Activated B cell treated with CpG ODN at 0.5 μM for 24 hours (primary cell): ENCODE measurements at regions not wholly inside any gene's neighbourhood (a gene's known extent, or its start where the extent isn't known, plus 50 kb on each side); places are given as distances from the start of the nearest gene placed in this dataset.

ENCODE experiments used
- ATAC-seq: fragments of 200-7000 bp; cut with Tn5 transposase; one replicate; pipeline ENCODE4 v1.10.0; 2021; ENCODE audit warnings: low read depth, mild to moderate bottlenecking, moderate library complexity
- CTCF ChIA-PET: fragments of 350-600 bp; sonication (Branson Sonifier 250); formaldehyde crosslinking; loops from one replicate; lab custom pipeline; 2021; ENCODE audit warnings: antibody characterized with exemption; lab: Charles Lee
- POLR2A ChIA-PET: fragments of 350-600 bp; sonication (Branson Sonifier 250); formaldehyde crosslinking; loops from one replicate; lab custom pipeline; 2021; ENCODE audit warnings: antibody characterized with exemption; lab: Charles Lee
- DNase-seq: peaks from one replicate; pipeline ENCODE4 v3.0.0; 2022
- H3K27ac Mint-ChIP-seq: one replicate; pipeline ENCODE4 v1.8.0; 2020; ENCODE audit warnings: mixed read lengths
- H3K27me3 Mint-ChIP-seq: one replicate; pipeline ENCODE4 v1.8.0; 2021; ENCODE audit warnings: mixed read lengths
- H3K36me3 Mint-ChIP-seq: one replicate; pipeline ENCODE4 v1.8.0; 2021; ENCODE audit warnings: low read depth, mixed read lengths
- H3K4me1 Mint-ChIP-seq: one replicate; pipeline ENCODE4 v1.8.0; 2021; ENCODE audit warnings: mixed read lengths
- H3K4me3 Mint-ChIP-seq: one replicate; pipeline ENCODE4 v1.8.0; 2020; ENCODE audit warnings: mild to moderate bottlenecking, mixed read lengths
- H3K9me3 Mint-ChIP-seq: one replicate; pipeline ENCODE4 v1.8.0; 2020; ENCODE audit warnings: mixed read lengths
- CTCF ChIP-seq: fragments of 200-600 bp; IDR thresholded peaks from one replicate; pipeline ENCODE4 v1.8.0; 2022; ENCODE audit warnings: antibody characterized with exemption, mild to moderate bottlenecking
- intact Hi-C: fragments of 100-400 bp; cut with micrococcal nuclease; formaldehyde crosslinking; loops from one replicate; pipeline ENCODE4 v1.15.1; 2024

GRCh38 chr15:37574985-37575384, 359.5 kb upstream of the TMCO5A start:
- no peak overlapping the region for H3K4me3 Mint-ChIP-seq
- DNase-seq (no peak), ATAC-seq (no peak)
- intact Hi-C loops: no loop called here
- H3K4me1 Mint-ChIP-seq: no peaks in the 10 kb centered on the region
- ChIA-PET POLR2A (no interaction called here), CTCF (no interaction called here)
- no peaks in the 10 kb centered on the region for H3K36me3 Mint-ChIP-seq
- H3K27ac Mint-ChIP-seq: no peak overlapping the region
- no peaks in the 10 kb centered on the region for H3K9me3 Mint-ChIP-seq
- TF ChIP-seq CTCF: no peak
- no peaks in the 10 kb centered on the region for H3K27me3 Mint-ChIP-seq

- intact Hi-C loops: no loop called here
- ChIA-PET CTCF (no interaction called here), POLR2A (no interaction called here)
- H3K9me3 Mint-ChIP-seq: no peaks in the 10 kb centered on the region
- DNase-seq (no peak), ATAC-seq (no peak)
- H3K4me1 Mint-ChIP-seq: no peaks in the 10 kb centered on the region
- no peak overlapping the region for H3K4me3 Mint-ChIP-seq
- no peaks in the 10 kb centered on the region for H3K27me3 Mint-ChIP-seq
- H3K36me3 Mint-ChIP-seq: no peaks in the 10 kb centered on the region
- no peak for TF ChIP-seq CTCF
- H3K27ac Mint-ChIP-seq: no peak overlapping the region
Observed at GRCh38 chr15:37576952-37577351, 357.5 kb upstream of the TMCO5A start.

- Mint-ChIP-seq H3K4me1 (no peaks in the 10 kb centered on the region), H3K36me3 (no peaks in the 10 kb centered on the region), H3K27ac (no peak overlapping the region), H3K9me3 (peaks cover 3% of the 10 kb centered on the region), H3K27me3 (no peaks in the 10 kb centered on the region), H3K4me3 (no peak overlapping the region)
- intact Hi-C loops: no loop called here
- no peak for TF ChIP-seq CTCF
- DNase-seq: no peak
- ATAC-seq: no peak
- POLR2A ChIA-PET: no interaction called here
- CTCF ChIA-PET: no interaction called here
Observed at GRCh38 chr15:37581866-37582532, 352.4 kb upstream of the TMCO5A start.

GRCh38 chr15:37582852-37583251, 351.6 kb upstream of the TMCO5A start:
- no peaks in the 10 kb centered on the region for H3K4me1 Mint-ChIP-seq
- ATAC-seq: no peak
- TF ChIP-seq CTCF: no peak
- no peaks in the 10 kb centered on the region for H3K36me3 Mint-ChIP-seq
- H3K4me3 Mint-ChIP-seq: no peak overlapping the region
- ChIA-PET CTCF (no interaction called here), POLR2A (no interaction called here)
- intact Hi-C loops: no loop called here
- no peak overlapping the region for H3K27ac Mint-ChIP-seq
- H3K27me3 Mint-ChIP-seq: no peaks in the 10 kb centered on the region
- no peak for DNase-seq
- peaks cover 3% of the 10 kb centered on the region for H3K9me3 Mint-ChIP-seq

GRCh38 chr15:37586011-37586583, 348.3 kb upstream of the TMCO5A start:
- peaks cover 3% of the 10 kb centered on the region for H3K9me3 Mint-ChIP-seq

More at GRCh38 chr15:37586011-37586583, 348.3 kb upstream of the TMCO5A start:
- ATAC-seq: no peak
- H3K27ac Mint-ChIP-seq: no peak overlapping the region
- no peaks in the 10 kb centered on the region for H3K4me1 Mint-ChIP-seq
- H3K36me3 Mint-ChIP-seq: no peaks in the 10 kb centered on the region
- no peak for DNase-seq
- ChIA-PET CTCF (no interaction called here), POLR2A (no interaction called here)
- H3K27me3 Mint-ChIP-seq: no peaks in the 10 kb centered on the region
- no peak for TF ChIP-seq CTCF
- intact Hi-C loops: no loop called here
- H3K4me3 Mint-ChIP-seq: no peak overlapping the region
